SK-N-SH (cell line): ENCODE measurements at regions not wholly inside any gene's neighbourhood (a gene's known extent, or its start where the extent isn't known, plus 50 kb on each side); places are given as distances from the start of the nearest gene placed in this dataset.

Experiments
- CTCF ChIA-PET: fragments of 300-600, 350-600 bp; formaldehyde crosslinking; extraction: SDS; loops from one replicate; lab custom pipeline; 2021; lab: Yijun Ruan, JAX
- POLR2A ChIA-PET: fragments of 350-600 bp; sonication (Branson Sonifier 250); formaldehyde crosslinking; extraction: SDS; loops from one replicate; lab custom pipeline; 2020; ENCODE audit warnings: antibody characterized with exemption, inconsistent platforms; lab: Yijun Ruan, JAX
- DNase-seq: peaks from one replicate; pipeline ENCODE4 v3.0.0; 2012
- H2AFZ ChIP-seq: fragments of 200-600 bp; sonication (generic); 2 replicates; pipeline ENCODE4 v1.8.1; 2016; ENCODE audit warnings: antibody characterized with exemption, mild to moderate bottlenecking, low read depth
- H3F3A ChIP-seq: fragments of 200-600 bp; sonication (generic); replicated peaks from 2 replicates; pipeline ENCODE3; 2016; ENCODE audit warnings: antibody characterized with exemption, mild to moderate bottlenecking; ENCODE audit not compliant: insufficient read depth
- H3K27ac ChIP-seq, 2 experiments: fragments of 200-500 bp in 1 of 2; fragments of 200-600 bp in 1 of 2; sonication (Bioruptor generic) in 1 of 2; sonication (generic), shearing (Covaris generic) in 1 of 2; 2 replicates each; pipeline versions ENCODE4 v1.5.1 to v1.6.1; 2014 to 2016; ENCODE audit warnings: low read depth in 2 of 2, inconsistent platforms in 1 of 2, low read length in 1 of 2, mild to moderate bottlenecking in 1 of 2, mixed read lengths in 1 of 2
- H3K27me3 ChIP-seq: fragments of 200-600 bp; sonication (generic), shearing (Covaris generic); 2 replicates; pipeline ENCODE4 v1.6.1; 2016; ENCODE audit warnings: mixed run types; ENCODE audit not compliant: insufficient read depth
- H3K36me3 ChIP-seq, 2 experiments: fragments of 200-500 bp in 1 of 2; fragments of 200-600 bp in 1 of 2; sonication (Bioruptor generic) in 1 of 2; sonication (generic) in 1 of 2; replicated peaks in 1 of 2; 2 replicates each; pipeline versions ENCODE3 to v1.5.1; 2014 to 2016; ENCODE audit warnings: low read length in 1 of 2, mild to moderate bottlenecking in 1 of 2; ENCODE audit not compliant: insufficient read depth in 2 of 2, control insufficient read depth in 1 of 2
- H3K4me1 ChIP-seq, 2 experiments: fragments of 200-500 bp in 1 of 2; fragments of 200-600 bp in 1 of 2; sonication (Bioruptor generic) in 1 of 2; sonication (generic), shearing (Covaris generic) in 1 of 2; 2 replicates each; pipeline versions ENCODE4 v1.5.1 to v1.6.1; 2014 to 2016; ENCODE audit warnings: low read depth in 1 of 2, low read length in 1 of 2, mixed run types in 1 of 2; ENCODE audit not compliant: insufficient read depth in 2 of 2, control insufficient read depth in 1 of 2
- H3K4me2 ChIP-seq: fragments of 200-600 bp; sonication (generic), shearing (Covaris generic); 2 replicates; pipeline ENCODE4 v1.6.1; 2017; ENCODE audit warnings: mixed run types
- H3K4me3 ChIP-seq, 2 experiments: fragments of 200-500 bp in 1 of 2; fragments of 200-600 bp in 1 of 2; sonication (Bioruptor generic) in 1 of 2; sonication (generic), shearing (Covaris generic) in 1 of 2; 2 replicates each; pipeline versions ENCODE4 v1.5.1 to v1.8.1; 2014 to 2016; ENCODE audit warnings: low read depth in 2 of 2, inconsistent platforms in 1 of 2, low read length in 1 of 2, mild to moderate bottlenecking in 1 of 2, mixed read lengths in 1 of 2, moderate library complexity in 1 of 2
- H3K79me2 ChIP-seq: fragments of 200-600 bp; sonication (generic); 2 replicates; pipeline ENCODE4 v1.8.1; 2017; ENCODE audit warnings: mild to moderate bottlenecking; ENCODE audit not compliant: insufficient read depth
- H3K9ac ChIP-seq: fragments of 200-600 bp; sonication (generic); 2 replicates; pipeline ENCODE4 v1.6.1; 2017; ENCODE audit warnings: mixed run types
- H3K9me2 ChIP-seq: fragments of 200-600 bp; sonication (generic); 2 replicates; pipeline ENCODE4 v1.6.1; 2017; ENCODE audit warnings: mixed run types
- H3K9me3 ChIP-seq: fragments of 200-600 bp; sonication (generic); 2 replicates; pipeline ENCODE4 v1.6.1; 2017; ENCODE audit warnings: mixed run types, mild to moderate bottlenecking, moderate library complexity
- H4K20me1 ChIP-seq: fragments of 200-600 bp; sonication (generic); 2 replicates; pipeline ENCODE4 v1.6.1; 2017; ENCODE audit warnings: mild to moderate bottlenecking, mixed run types; ENCODE audit not compliant: insufficient read depth
- CTCF ChIP-seq: fragments of 200-600 bp; sonication (generic); IDR thresholded peaks from 2 replicates; pipeline ENCODE4 v1.6.1; 2017; ENCODE audit warnings: antibody characterized with exemption, mild to moderate bottlenecking, moderate library complexity
- FOSL2 ChIP-seq: IDR thresholded peaks from 2 replicates; pipeline ENCODE4 v1.4.0; 2012; ENCODE audit warnings: low read depth, mild to moderate bottlenecking, moderate library complexity, borderline replicate concordance
- FOXJ3 ChIP-seq: sonication (generic); formaldehyde crosslinking; IDR thresholded peaks from 2 replicates; pipeline ENCODE4 v1.5.1; 2020; ENCODE audit warnings: mild to moderate bottlenecking, missing genetic modification reagents
- GATA2 ChIP-seq: sonication (generic); formaldehyde crosslinking; IDR thresholded peaks from 2 replicates; pipeline ENCODE4 v1.5.0; 2020; ENCODE audit warnings: mild to moderate bottlenecking, missing genetic modification reagents
- JUND ChIP-seq: IDR thresholded peaks from 2 replicates; pipeline ENCODE4 v1.4.0; 2012
- MEF2A ChIP-seq: IDR thresholded peaks from 2 replicates; pipeline ENCODE4 v1.4.0; 2012; ENCODE audit warnings: low read depth, borderline replicate concordance
- NRF1 ChIP-seq: IDR thresholded peaks from 2 replicates; pipeline ENCODE4 v1.6.1; 2012; ENCODE audit warnings: low read depth, mild to moderate bottlenecking, low read length
- POLR2AphosphoS5 ChIP-seq: IDR thresholded peaks from 2 replicates; pipeline ENCODE4 v1.6.1; 2012; ENCODE audit warnings: low read depth, low read length
- REST ChIP-seq: IDR thresholded peaks from 2 replicates; pipeline ENCODE4 v1.6.1; 2012; ENCODE audit warnings: mild to moderate bottlenecking, low read depth, low read length, moderate library complexity
- RFX5 ChIP-seq: IDR thresholded peaks from 2 replicates; pipeline ENCODE4 v1.6.1; 2012; ENCODE audit warnings: mild to moderate bottlenecking, improper control_type of control experiment, low read length
- TAF1 ChIP-seq: IDR thresholded peaks from 2 replicates; pipeline ENCODE4 v1.6.1; 2012; ENCODE audit warnings: low read depth, mild to moderate bottlenecking, low read length, moderate library complexity, borderline replicate concordance
- USF1 ChIP-seq: IDR thresholded peaks from 2 replicates; pipeline ENCODE4 v1.4.0; 2012; ENCODE audit warnings: low read depth, borderline replicate concordance
- ZBTB33 ChIP-seq: IDR thresholded peaks from 2 replicates; pipeline ENCODE4 v1.4.0; 2012; ENCODE audit warnings: low read depth, borderline replicate concordance
- WGBS: methylation state at CpG from one replicate; pipeline ENCODE4 v1.1.6; 2017; ENCODE audit warnings: low lambda C conversion rate; 5-methylcytosine and 5-hydroxymethylcytosine counted together

GRCh38 chr1:218049641-218050040 lies 235.5 kb upstream of the RRP15 start:
- DNase-seq = no peak
- no peak overlapping the region for H3K4me3 ChIP-seq
- no peaks in the 10 kb centered on the region for H3K9me2 ChIP-seq
- ChIA-PET CTCF (interaction anchor here (0.7 kb wide), 1 partner anchor 866 kb away, joined by 3 read pairs; no protein-coding TSS in a partner anchor), POLR2A (no interaction called here)
- H4K20me1 ChIP-seq = no peaks in the 10 kb centered on the region
- 44% methylated on average over 9 of the region's 9 CpGs for WGBS
- TF ChIP-seq TAF1 = no peak
- no peak for TF ChIP-seq ZBTB33
- TF ChIP-seq FOXJ3 (CRISPR knock-in tag) = no peak
- no peak for TF ChIP-seq MEF2A
- no peak for TF ChIP-seq FOSL2
- no peak for TF ChIP-seq CTCF
- no peak for TF ChIP-seq REST
- no peak for TF ChIP-seq RFX5
- no peak for TF ChIP-seq POLR2AphosphoS5
- TF ChIP-seq NRF1 = no peak
- no peak for TF ChIP-seq USF1
- no peak for TF ChIP-seq GATA2 (CRISPR knock-in tag)
- TF ChIP-seq JUND = no peak
- H3K4me2 ChIP-seq = no peak overlapping the region
- H3K27ac ChIP-seq = no peak overlapping the region
- no peak overlapping the region for H2AFZ ChIP-seq
- H3K9me3 ChIP-seq = no peaks in the 10 kb centered on the region
- H3K27me3 ChIP-seq = no peaks in the 10 kb centered on the region
- no peak overlapping the region for H3K9ac ChIP-seq
- H3K4me1 ChIP-seq = no peaks in the 10 kb centered on the region; a peak in 1 of 4 replicates
- H3F3A ChIP-seq = no peaks in the 10 kb centered on the region
- no peaks in the 10 kb centered on the region for H3K36me3 ChIP-seq
- H3K79me2 ChIP-seq = no peaks in the 10 kb centered on the region
